Stimulated activated CD4-positive, alpha-beta T cell treated with anti-CD3 and anti-CD28 coated beads, Interleukin-2, amount 100 ng/mL, for 4 hours (primary cell): ENCODE measurements at regions not wholly inside any gene's neighbourhood (a gene's known extent, or its start where the extent isn't known, plus 50 kb on each side); places are given as distances from the start of the nearest gene placed in this dataset.
"Not testable (repeated sequence)": the region's sequence is repeated elsewhere in the genome, so short reads cannot be mapped to it uniquely, and the experiment has no call there.

Experiments used
- DNase-seq: peaks from one replicate; pipeline ENCODE4 v3.0.0-alpha.2; 2020; ENCODE audit warnings: low read depth

GRCh38 chr10:8794860-8795259, 740.4 kb downstream of the GATA3 start:
- no peak for DNase-seq

- DNase-seq, result no peak
Measured at GRCh38 chr10:8800426-8800825, 745.9 kb downstream of the GATA3 start.

DNA sequence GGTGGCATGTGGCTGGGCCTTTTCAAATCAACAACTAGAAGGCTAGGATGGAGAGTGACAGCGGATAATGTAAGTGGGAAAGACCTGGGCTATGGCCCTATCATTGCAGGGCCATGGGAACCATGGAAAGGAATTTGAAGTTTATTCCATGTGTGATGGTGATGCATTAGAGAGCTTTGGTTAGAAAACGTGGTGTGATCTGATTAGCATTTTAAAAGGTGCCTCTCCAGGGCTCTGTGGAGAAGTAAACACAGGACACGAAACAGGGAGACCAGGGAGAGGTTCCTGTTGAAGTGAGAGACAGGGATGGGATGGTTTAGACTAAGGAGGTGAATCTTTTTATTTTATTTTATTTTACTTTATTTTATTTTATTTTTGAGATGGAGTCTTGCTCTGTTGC, 749.5 kb downstream of the GATA3 start:
- DNase-seq, result no peak

GRCh38 chr10:8810677-8811076, 756.2 kb downstream of the GATA3 start:
- no peak for DNase-seq

GRCh38 chr10:8811201-8811600, 756.7 kb downstream of the GATA3 start:
- no peak for DNase-seq

- DNase-seq, result no peak
Measured at GRCh38 chr10:8815969-8816368, 761.5 kb downstream of the GATA3 start.

- DNase-seq, result no peak
Measured at GRCh38 chr10:8817299-8817698, 762.8 kb downstream of the GATA3 start.

- no peak for DNase-seq
Measured at GRCh38 chr10:8825611-8826010, 771.1 kb downstream of the GATA3 start.

DNA sequence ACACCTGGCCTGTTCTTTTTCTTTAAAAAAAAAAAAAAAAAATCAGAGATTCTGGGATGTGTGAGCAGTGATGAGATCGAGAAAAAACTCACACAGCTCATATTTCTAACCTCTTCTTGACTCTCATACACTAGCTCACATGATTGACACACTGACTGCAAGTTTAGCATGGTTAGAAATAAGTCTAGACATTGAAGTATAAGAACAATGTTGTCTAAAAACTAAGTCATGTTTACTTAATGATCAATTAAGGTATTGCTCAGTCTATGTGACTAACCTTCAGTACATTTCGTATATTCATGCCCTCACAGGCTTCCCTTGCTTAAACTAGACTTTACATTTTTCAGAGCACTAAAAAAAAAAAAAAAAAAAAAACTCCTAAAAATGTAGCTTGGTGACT, 775.1 kb downstream of the GATA3 start:
- no peak for DNase-seq

DNA sequence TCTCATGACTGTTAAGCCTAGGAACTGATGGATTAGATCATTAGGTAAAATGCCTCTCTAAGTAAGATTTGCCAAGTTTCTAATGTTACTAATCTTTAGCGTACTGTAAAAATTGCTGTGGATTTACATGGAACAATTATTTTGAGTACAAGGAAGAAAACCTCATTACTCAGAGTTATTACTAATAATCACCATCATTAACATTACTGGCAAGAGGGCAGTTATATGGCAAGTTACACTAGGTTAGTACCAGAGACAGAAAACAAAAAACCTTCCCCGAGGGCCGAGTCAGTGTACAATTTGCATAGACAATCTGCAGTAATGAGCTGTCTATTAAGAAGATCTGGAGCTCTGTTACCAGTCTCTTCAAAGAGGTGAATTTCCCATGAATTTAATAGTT, 775.6 kb downstream of the GATA3 start:
- DNase-seq, result no peak

DNA sequence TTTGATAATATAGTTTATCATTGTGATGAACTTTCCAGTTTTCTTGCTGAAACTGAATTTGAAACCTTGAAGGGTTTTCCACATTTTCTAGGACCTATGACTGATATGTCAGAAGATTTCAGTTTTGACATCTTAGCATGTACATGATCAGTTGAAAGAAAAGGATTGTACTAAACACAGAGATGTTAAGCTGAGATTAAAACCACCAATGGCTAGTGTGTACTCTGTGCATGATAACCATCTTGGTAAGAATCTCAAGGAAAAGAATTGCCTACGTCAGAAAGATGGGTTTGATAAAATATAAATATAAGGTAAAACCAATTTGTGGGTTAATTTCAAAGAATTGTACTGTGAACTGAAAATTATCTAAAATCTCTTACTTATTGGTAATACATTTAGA, 776.4 kb downstream of the GATA3 start:
- DNase-seq, result no peak

- no peak for DNase-seq
Measured at GRCh38 chr10:8835453-8836167, 781.1 kb downstream of the GATA3 start.

DNA sequence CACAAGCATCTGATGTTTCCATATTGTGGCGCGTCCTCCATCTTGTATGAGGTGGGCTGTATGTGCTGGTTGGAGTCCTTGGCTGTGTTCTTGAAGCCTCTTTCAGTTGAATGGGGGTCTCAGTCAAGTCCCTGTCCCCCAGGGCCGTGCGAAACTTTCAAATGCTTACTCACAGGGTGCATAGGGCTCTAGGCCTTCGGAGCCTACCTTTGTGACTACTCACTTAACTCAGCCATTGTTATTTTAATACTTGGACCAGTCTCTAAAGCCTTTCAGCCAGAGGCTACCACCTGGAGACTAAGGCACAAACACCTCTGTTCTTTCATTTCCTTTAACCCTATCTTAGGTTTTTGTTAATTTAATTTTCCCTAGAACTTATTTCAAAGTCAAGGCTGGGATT, 785.9 kb downstream of the GATA3 start:
- no peak for DNase-seq

DNA sequence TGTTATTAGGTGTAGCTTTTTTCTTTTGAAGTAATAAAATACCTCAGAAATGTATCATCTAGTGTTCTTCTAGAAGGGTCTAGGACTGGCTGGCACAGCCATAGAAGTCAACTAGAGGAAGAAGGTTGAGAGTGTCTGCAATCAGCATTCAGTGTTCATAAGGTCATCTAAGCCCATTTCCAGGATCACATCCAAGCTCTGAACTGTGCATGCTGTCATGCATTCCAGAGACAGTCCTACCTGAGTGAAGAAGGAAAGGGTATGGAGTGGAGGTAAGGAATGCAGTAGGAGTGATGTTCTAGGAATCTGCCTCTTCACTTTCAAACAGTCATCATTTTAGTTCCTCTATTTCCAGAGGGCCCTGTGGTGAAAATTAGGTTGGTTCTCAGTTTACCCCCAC, 789.7 kb downstream of the GATA3 start:
- DNase-seq, result no peak

GRCh38 chr10:8852546-8852945, 798.1 kb downstream of the GATA3 start:
- DNase-seq, result no peak

DNA sequence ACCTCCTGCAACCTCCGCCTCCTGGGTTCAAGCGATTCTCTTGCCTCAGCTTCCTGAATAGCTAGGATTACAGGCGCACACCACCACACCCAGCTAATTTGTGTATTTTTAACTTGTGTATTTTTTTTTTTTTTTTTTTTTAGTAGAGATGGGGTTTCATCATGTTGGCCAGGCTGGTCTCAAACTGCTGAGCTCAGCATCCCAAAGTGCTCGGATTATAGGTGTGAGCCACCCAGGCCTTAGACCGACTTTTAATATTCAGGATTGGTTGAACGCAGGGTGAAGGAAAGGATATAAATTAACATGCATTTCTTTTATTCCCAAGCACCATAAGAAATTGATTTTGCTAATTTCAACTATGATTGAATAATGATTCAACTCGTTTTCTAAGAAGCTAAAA, 798.6 kb downstream of the GATA3 start:
- no peak for DNase-seq

GRCh38 chr10:8868924-8869323, 814.4 kb downstream of the GATA3 start:
- not testable (repeated sequence) for DNase-seq

GRCh38 chr10:8873310-8873709, 818.8 kb downstream of the GATA3 start:
- no peak for DNase-seq

- no peak for DNase-seq
Measured at GRCh38 chr10:8874268-8874667, 819.8 kb downstream of the GATA3 start.

DNA sequence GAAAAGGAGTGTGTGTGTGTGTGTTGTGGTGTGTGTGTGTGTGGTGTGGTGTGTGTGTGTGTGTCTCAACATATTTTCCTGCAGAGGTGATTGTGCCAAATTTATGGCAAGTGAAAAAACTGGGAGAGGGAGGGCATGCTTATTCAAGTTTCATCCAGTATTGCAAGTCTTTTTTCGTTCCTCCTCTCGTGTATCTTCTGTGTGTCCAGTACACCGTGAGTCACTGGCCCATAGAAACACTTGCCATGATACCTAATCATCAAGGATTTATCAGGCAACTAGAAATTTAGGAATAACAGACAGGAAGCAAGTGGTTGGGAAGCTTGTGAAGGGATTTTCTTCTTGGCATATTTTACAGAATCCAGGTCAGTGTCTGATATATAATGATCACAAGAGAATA, 820.5 kb downstream of the GATA3 start:
- no peak for DNase-seq

DNA sequence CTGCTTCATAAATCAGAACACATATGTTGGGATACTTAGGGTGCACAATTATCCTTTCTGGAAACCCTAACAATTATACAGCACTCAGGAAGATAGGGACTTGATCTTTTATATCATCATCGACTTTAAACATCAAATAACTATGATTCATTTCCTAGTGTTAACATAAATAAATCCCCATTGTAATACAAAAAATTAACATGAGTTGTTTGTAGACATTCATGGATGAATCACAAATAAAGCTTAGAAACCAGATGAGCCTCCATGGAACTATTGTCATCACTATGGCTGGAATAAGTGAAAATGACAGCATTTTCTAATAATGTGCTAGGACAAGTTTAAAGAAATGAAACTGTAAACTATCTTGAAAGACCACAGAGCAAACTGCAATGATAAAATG, 821.7 kb downstream of the GATA3 start:
- DNase-seq, result no peak

DNA sequence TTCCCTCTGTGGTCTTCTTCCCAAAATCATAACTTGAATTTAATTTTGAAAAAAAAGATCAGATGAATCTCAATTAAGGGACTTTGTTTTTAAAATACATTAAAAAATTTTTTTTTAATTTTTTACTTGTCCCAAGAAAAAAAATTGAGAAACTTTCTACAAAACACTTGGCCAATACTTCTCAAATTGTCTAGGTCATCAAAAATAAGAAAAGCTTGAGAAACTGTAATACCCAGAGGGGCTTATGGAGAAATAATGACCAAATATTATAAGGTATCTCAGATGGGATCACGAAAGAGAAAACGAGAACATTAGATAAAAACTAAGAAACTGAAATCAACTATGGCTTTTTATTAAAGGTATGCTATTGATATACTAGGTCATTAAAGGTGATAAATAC, 835.0 kb downstream of the GATA3 start:
- no peak for DNase-seq

GRCh38 chr10:8893102-8893501, 838.6 kb downstream of the GATA3 start:
- DNase-seq, result no peak

DNA sequence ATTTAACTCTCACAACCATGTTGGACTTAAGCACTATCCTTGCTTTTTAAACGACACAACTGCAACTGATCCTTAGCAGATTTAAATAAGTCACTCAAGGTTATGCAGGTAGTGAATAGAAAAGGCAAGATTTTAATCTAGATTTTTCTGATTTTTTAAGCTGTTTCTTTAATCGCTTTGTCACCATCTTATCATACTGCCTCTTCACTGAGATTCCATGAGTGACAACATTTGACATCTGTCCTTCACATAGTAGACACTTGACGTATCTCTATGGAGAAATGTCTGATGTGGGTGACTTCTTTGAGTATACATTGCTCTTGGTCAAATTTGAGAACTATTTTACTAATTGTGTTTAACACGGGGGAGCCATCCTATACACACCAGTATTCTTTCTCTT, 839.7 kb downstream of the GATA3 start:
- no peak for DNase-seq

GRCh38 chr10:8897769-8898168, 843.3 kb downstream of the GATA3 start:
- DNase-seq, result no peak
